Right atrium auricular region (tissue), 2 donors: ENCODE measurements at regions not wholly inside any gene's neighbourhood (a gene's known extent, or its start where the extent isn't known, plus 50 kb on each side); places are given as distances from the start of the nearest gene placed in this dataset.

Experiments
- DNase-seq: peaks from one replicate; pipeline ENCODE4 v3.0.0-alpha.2; 2019; ENCODE audit warnings: low spot score
- H3K27ac ChIP-seq, 2 donors: fragments of 200-600 bp; sonication (generic); 1 replicate in 1 of 2; 2 replicates in 1 of 2; pipeline ENCODE4 v1.5.1; 2016 to 2019
- H3K27me3 ChIP-seq, 2 donors: fragments of 200-600 bp; sonication (generic); one replicate each; pipeline versions ENCODE4 v1.5.1 to v1.6.0; 2017 to 2019
- H3K36me3 ChIP-seq: fragments of 200-600 bp; sonication (generic); one replicate; pipeline ENCODE4 v1.5.1; 2016
- H3K4me1 ChIP-seq, 2 donors: fragments of 200-600 bp; sonication (generic); one replicate each; pipeline versions ENCODE4 v1.5.1 to v1.6.0; 2017 to 2019
- H3K4me3 ChIP-seq, 2 donors: fragments of 200-600 bp; sonication (generic); 1 replicate in 1 of 2; 2 replicates in 1 of 2; pipeline ENCODE4 v1.5.1; 2017 to 2019; ENCODE audit warnings: mild to moderate bottlenecking in 1 of 2, moderate library complexity in 1 of 2
- H3K9me3 ChIP-seq, 2 donors: fragments of 200-600 bp; sonication (generic); one replicate each; pipeline ENCODE4 v1.5.1; 2019
- CTCF ChIP-seq, 2 donors: fragments of 200-600 bp; sonication (generic); IDR thresholded peaks; one replicate each; pipeline ENCODE4 v1.5.1; 2019; ENCODE audit warnings: antibody characterized with exemption in 2 of 2

DNA sequence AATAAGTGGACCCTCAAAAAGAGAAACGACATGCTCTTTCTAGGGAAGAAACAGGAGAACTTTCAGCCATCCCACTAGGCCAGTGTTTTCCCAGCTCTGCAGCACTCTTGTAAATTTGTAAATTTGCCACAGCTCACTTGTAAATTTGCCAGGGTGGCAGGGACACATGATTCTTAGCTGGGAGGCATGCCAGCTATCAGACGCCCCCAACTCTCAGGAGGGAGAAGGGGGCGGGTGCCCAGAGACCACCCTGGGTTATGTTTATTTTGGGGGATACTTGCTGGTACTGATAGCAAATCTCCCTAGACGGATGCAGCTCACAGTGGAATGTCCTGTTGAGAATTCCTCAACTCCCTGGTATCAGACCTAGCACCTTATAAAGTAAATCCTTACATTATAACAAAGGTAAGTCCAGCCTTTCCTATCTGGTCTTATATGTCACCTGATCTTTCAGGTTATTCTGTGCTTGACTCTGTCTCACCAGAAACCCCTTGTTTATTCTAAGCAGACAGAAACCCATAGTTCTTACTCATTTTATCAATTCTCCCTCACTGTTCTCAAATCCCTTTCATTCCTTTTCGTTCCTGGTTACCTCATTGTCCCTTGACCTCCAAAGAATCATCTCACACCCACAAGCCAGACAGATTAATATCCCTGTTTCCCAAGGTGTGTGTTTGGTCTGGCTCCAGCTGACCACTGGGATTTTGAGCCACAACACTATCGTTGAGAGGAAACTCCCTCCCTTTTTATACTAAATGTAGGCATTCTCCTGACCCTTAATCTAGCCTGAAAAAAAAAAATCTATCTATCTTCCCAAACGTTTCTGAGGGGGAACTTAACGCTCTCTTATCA lies 69.3 kb upstream of the HMGA2 start:
- no peaks in the 10 kb centered on the region for H3K27me3 ChIP-seq
- H3K4me1 ChIP-seq: no peaks in the 10 kb centered on the region
- DNase-seq: no peak
- H3K4me3 ChIP-seq: no peak overlapping the region
- TF ChIP-seq CTCF (IDR thresholded peaks at IDR 0.05): no peak
- H3K36me3 ChIP-seq: no peaks in the 10 kb centered on the region
- H3K27ac ChIP-seq: no peak overlapping the region
- H3K9me3 ChIP-seq: no peaks in the 10 kb centered on the region

GRCh38 chr12:65755596-65755978 lies 68.7 kb upstream of the HMGA2 start:
- no peak for TF ChIP-seq CTCF (IDR thresholded peaks at IDR 0.05)
- no peak for DNase-seq
- H3K27ac ChIP-seq: no peak overlapping the region
- H3K4me1 ChIP-seq: no peaks in the 10 kb centered on the region
- H3K4me3 ChIP-seq: no peak overlapping the region
- H3K27me3 ChIP-seq: no peaks in the 10 kb centered on the region
- no peaks in the 10 kb centered on the region for H3K9me3 ChIP-seq
- no peaks in the 10 kb centered on the region for H3K36me3 ChIP-seq

GRCh38 chr12:65756267-65756666 lies 68.0 kb upstream of the HMGA2 start:
- TF ChIP-seq CTCF (IDR thresholded peaks at IDR 0.05): no peak
- Histone ChIP-seq H3K36me3 (no peaks in the 10 kb centered on the region), H3K4me1 (no peaks in the 10 kb centered on the region)

GRCh38 chr12:65756956-65757511 lies 67.2 kb upstream of the HMGA2 start:
- H3K9me3 ChIP-seq: no peaks in the 10 kb centered on the region
- no peak for TF ChIP-seq CTCF (IDR thresholded peaks at IDR 0.05)
- no peak for DNase-seq
- H3K27me3 ChIP-seq: no peaks in the 10 kb centered on the region
- H3K27ac ChIP-seq: no peak overlapping the region
- H3K4me3 ChIP-seq: no peak overlapping the region
- H3K36me3 ChIP-seq: no peaks in the 10 kb centered on the region
- no peaks in the 10 kb centered on the region for H3K4me1 ChIP-seq

More at GRCh38 chr12:65756267-65756666, 68.0 kb upstream of the HMGA2 start:
- Histone ChIP-seq H3K27ac (no peak overlapping the region), H3K4me3 (no peak overlapping the region), H3K9me3 (no peaks in the 10 kb centered on the region), H3K27me3 (no peaks in the 10 kb centered on the region)
- no peak for DNase-seq

GRCh38 chr12:65758401-65758800 lies 65.9 kb upstream of the HMGA2 start:
- no peaks in the 10 kb centered on the region for H3K4me1 ChIP-seq
- no peak overlapping the region for H3K27ac ChIP-seq
- no peaks in the 10 kb centered on the region for H3K9me3 ChIP-seq
- H3K4me3 ChIP-seq: no peak overlapping the region
- no peaks in the 10 kb centered on the region for H3K36me3 ChIP-seq
- DNase-seq: no peak
- no peaks in the 10 kb centered on the region for H3K27me3 ChIP-seq
- no peak for TF ChIP-seq CTCF (IDR thresholded peaks at IDR 0.05)
